HG03442 (cell line): ENCODE measurements at regions not wholly inside any gene's neighbourhood (a gene's known extent, or its start where the extent isn't known, plus 50 kb on each side); places are given as distances from the start of the nearest gene placed in this dataset.
"Not testable (repeated sequence)": the region's sequence is repeated elsewhere in the genome, so short reads cannot be mapped to it uniquely, and the experiment has no call there.

Source experiments
- ATAC-seq: cut with Tn5 transposase; IDR thresholded peaks from one replicate; pipeline ENCODE4 v1.9.1; 2021; ENCODE audit warnings: mild to moderate bottlenecking, moderate library complexity; ENCODE audit not compliant: unreplicated experiment

GRCh38 chr1:185549906-185550305 lies 184.3 kb upstream of the HMCN1 start:
- ATAC-seq, result no peak

GRCh38 chr1:185546029-185546428 lies 188.2 kb upstream of the HMCN1 start:
- ATAC-seq, result no peak

GRCh38 chr1:185541871-185542301 lies 192.3 kb upstream of the HMCN1 start:
- no peak for ATAC-seq

DNA sequence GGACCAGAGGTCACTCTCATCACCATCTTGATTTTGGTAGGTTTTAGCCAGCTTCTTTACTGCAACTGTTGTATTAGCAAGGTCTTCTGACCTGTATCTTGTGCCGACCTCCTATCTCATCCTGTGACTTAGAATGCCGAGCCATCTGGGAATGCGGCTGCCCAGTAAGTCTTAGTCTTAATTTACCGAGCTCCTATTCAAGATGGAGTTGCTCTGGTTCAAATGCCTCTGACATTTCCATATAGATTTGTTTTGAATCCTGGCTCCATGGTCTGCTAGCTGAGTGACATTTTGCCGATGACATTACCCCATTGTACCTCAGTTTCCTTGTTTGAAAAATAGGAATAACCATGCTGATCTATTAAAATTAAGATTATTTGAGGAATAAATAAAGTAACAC lies 193.9 kb upstream of the HMCN1 start:
- no peak for ATAC-seq

DNA sequence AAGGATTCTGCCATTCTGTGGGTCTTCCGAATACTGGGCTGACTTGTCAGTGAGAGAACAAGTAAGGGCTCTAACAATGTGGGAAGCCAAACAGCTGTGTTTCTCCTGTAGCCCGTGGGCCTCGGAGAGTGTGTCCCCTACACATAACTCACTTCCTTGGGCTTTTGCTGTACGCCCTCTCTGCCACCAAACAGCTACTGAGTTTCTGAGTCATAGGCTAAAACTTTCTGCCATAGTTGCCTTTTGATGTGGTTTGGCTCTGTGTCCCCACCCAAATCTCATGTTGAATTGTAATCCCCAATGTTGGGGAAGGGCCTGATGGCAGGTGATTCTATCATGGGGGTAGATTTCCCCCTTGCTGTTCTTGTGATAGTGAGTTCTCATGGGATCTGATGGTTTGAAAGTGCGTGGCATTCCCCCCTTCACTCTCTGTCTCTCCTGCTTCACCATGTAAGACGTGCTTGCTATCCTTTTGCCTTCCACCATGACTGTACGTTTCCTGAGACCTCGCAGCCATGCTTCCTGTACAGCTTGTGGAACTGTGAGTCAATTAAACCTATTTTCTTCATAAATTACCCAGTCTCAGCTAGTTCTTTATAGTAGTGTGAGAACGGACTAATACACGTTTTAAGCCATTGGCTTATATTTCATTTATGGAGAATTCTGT lies 194.8 kb upstream of the HMCN1 start:
- ATAC-seq, result no peak

DNA sequence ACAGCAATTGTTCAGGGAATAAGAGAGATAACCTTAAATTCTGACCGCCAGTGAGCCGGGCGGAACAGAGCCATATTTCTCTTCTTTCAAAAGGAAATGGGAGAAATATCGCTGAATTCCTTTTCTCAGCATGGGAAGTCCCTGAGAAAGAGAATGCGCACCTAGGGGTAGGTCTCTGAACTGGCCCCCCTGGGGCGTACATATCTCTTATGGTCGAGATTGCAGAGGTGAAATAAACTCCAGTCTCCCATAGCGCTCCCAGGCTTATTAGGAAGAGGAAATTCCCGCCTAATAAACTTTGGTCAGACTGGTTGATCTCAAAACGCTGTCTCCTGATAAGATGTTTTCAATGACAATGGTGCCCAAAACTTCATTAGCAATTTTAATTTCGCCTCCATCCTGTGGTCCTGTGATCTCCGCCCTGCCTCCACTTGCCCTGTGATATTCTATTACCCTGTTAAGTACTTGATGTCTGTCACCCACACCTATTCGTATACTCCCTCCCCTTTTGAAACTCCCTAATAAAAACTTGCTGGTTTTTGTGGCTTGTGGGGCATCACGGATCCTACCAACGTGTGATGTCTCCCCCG lies 195.8 kb upstream of the HMCN1 start:
- ATAC-seq, result not testable (repeated sequence)

GRCh38 chr1:185537596-185537995 lies 196.6 kb upstream of the HMCN1 start:
- ATAC-seq, result no peak

DNA sequence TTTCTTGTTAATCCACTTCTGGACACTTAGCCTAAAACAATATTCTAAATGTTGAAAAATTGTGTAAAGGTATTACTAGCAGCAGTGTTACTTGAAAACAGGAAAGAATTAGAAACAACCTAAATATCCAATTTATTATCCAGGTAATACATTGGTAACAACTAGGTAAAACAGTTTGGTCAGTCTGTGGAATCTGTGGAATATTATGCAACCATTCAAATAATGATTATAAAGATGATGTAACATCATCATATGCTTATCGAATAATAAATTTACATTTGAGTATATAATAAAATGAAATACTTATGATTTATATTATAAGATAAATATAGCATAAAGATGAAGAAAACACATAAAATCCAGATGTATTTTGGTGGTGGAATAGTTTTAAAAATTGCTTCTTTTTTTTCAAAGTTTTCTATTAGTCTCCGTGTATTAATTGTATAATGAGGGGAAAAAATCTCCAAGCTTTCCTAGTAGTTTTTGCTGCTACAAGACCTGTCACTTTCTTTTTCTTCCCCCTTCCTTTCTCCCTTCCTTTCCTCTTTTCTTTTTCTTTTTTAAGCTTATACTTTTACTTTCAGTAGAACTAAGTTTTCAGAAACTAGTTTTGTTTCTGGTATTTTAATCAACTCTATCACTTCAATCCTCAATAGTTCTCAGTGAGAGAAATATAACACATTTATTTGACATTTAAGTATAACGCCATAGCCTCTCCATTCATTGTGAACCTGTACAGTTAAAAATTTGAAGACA lies 197.8 kb upstream of the HMCN1 start:
- ATAC-seq, result no peak

- no peak for ATAC-seq
Measured at GRCh38 chr1:185535621-185536020, 198.6 kb upstream of the HMCN1 start.

- ATAC-seq, result no peak
Measured at GRCh38 chr1:185534801-185535200, 199.4 kb upstream of the HMCN1 start.

GRCh38 chr1:185533596-185533995 lies 200.6 kb upstream of the HMCN1 start:
- no peak for ATAC-seq

GRCh38 chr1:185532856-185533255 lies 201.3 kb upstream of the HMCN1 start:
- ATAC-seq, result no peak

DNA sequence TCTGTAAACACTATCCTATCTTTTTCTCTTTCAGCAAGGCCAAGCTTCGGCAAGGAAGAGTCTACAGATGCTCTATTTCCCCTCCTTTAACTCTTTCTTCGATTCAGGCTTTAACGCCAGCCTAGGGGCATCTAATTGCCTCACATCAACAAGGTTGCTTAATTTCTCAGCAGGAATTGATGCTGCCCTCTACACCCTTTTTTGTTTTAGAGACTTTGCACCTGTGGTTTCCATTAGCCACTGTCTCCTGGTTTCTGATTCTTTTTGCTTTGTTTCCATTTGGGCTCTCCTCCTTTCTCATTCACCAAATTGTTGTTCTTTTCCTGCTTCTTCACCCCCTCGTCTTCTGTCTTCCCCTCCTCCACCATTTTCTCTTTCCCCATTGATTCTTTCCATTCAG lies 202.4 kb upstream of the HMCN1 start:
- no peak for ATAC-seq

GRCh38 chr1:185530215-185530614 lies 204.0 kb upstream of the HMCN1 start:
- no peak for ATAC-seq

DNA sequence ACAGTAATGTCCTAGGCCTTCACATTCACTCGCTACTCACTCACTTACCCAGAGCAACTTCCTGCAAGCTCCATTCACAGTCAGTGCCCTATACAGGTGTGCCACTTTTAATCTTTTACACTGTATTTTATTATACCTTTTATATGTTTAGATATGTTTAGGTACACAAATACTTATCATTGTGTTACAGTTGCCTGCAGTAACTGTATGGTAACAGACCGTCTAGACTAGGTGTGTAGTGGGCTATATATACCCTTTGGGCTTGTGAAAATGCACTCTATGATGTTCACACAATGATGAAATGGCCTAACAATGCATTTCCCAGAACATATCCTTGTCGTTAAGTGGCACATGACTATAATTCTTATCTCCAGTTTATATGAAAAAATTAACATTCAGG lies 204.5 kb upstream of the HMCN1 start:
- ATAC-seq, result no peak

- ATAC-seq, result no peak
Measured at GRCh38 chr1:185528084-185528676, 206.0 kb upstream of the HMCN1 start.

DNA sequence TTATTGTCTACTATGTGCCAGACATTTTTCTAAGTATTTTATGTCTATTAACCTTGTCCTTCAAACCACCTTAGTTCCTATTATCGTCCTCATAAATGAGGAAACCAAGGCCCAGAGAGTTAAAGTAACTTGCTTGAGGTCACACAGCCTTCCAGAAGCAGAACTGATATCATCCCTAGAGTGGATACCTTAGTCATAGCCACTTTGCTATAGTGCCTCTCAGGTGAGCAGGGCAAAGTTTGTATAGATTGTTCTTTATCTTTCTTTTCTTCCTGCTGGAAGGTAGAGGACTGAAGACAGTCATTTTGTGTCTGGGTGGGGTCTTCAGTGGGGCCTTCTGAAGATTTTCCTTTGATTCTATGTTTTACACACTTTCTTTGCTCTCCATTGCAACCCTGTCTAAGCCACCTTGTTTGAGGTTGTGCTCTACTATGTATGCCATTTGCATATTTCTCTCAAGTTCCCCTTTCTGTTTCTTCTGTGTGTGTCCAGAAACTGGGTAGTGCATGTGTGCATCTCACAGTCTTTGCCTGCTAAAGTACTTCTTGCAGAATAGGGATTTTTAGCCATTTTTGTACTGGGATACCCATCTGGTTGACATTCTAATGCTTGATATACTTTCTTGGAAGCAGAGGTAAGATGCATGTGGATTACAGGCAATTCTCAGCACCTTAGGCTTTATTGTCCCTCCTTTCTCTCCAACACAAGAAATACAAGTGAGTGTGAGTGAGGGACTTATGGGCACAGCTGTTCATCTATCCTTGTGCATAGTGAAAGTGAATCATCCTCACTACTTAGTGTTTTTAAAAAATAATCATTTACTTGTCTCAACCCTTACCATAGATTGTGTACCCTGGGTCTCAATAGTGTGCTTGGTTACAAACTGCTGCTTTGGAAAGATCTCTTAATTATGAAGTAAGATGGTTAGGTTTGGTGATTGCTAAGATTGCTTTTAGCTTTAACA lies 207.6 kb upstream of the HMCN1 start:
- ATAC-seq, result peak; percentile 100

- ATAC-seq, result peak; percentile 47
Measured at GRCh38 chr1:185520188-185520920, 203.3 kb upstream of the IVNS1ABP start.

- no peak for ATAC-seq
Measured at GRCh38 chr1:185517808-185518419, 200.9 kb upstream of the IVNS1ABP start.
